ENCODE measurements at regions not wholly inside any gene's neighbourhood (a gene's known extent, or its start where the extent isn't known, plus 50 kb on each side); places are given as distances from the start of the nearest gene placed in this dataset.

DNA sequence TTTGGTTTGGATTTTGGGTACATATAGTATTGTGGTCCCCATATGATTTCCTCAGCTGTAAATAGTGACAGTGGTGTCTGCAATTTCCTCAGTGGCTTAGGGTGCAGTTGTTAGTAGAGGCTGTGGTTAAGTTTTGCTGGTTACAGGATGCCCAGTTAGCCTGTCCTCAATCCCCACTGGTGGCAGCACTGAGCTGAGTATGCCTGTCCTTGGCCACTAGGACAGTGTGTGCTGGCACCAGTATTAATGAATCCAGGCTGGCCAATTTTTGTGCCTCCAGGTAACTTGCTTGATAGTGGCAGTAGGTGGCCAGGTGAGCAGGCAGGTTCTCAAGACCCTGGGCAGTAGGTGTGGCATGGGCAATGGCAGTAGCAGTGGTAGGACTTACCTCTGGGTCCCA lies 973.1 kb downstream of the TMEM182 start:
- Histone ChIP-seq H3K27me3 (ENCODE audit: insufficient read depth, low read depth, severe bottlenecking) (peaks cover 2% of the 10 kb centered on the region), H3K9me3 (ENCODE audit: severe bottlenecking) (no peaks in the 10 kb centered on the region), H3K4me3 (ENCODE audit: low read depth, low read length) (no peak overlapping the region), H3K36me3 (no peaks in the 10 kb centered on the region), H3K27ac (no peak overlapping the region)
- no peak for DNase-seq
- TF ChIP-seq, protein P1, sequence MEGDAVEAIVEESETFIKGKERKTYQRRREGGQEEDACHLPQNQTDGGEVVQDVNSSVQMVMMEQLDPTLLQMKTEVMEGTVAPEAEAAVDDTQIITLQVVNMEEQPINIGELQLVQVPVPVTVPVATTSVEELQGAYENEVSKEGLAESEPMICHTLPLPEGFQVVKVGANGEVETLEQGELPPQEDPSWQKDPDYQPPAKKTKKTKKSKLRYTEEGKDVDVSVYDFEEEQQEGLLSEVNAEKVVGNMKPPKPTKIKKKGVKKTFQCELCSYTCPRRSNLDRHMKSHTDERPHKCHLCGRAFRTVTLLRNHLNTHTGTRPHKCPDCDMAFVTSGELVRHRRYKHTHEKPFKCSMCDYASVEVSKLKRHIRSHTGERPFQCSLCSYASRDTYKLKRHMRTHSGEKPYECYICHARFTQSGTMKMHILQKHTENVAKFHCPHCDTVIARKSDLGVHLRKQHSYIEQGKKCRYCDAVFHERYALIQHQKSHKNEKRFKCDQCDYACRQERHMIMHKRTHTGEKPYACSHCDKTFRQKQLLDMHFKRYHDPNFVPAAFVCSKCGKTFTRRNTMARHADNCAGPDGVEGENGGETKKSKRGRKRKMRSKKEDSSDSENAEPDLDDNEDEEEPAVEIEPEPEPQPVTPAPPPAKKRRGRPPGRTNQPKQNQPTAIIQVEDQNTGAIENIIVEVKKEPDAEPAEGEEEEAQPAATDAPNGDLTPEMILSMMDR (IDR thresholded peaks at IDR 0.05; ENCODE audit: low read depth, low read length): no peak

DNA sequence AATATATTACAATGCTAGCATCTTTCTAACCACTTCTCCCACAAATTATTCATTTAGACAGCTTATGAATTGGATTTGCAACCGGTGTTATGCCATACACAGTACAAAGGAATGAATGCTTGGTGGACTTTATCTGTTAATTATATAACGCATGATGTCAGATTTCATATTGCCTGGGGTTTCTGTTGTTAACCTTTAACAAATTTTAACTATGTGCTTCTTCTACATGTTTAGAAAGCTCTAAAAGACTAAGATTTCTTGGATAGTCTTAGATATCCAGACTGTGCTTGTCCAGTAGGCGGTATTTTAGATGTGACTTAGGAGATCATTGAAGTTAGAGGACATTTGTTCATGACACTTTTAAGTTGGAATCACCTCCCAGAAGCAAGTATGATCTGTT lies 976.3 kb downstream of the TMEM182 start:
- TF ChIP-seq, protein P1 (IDR thresholded peaks at IDR 0.05; ENCODE audit: low read depth, low read length): no peak
- no peak overlapping the region for H3K27ac ChIP-seq
- H3K4me3 ChIP-seq (ENCODE audit: low read depth, low read length): no peak overlapping the region
- H3K36me3 ChIP-seq: no peaks in the 10 kb centered on the region
- no peak for DNase-seq
- peaks cover 10% of the 10 kb centered on the region for H3K27me3 ChIP-seq (ENCODE audit: insufficient read depth, low read depth, severe bottlenecking)
- no peaks in the 10 kb centered on the region for H3K9me3 ChIP-seq (ENCODE audit: severe bottlenecking)

DNA sequence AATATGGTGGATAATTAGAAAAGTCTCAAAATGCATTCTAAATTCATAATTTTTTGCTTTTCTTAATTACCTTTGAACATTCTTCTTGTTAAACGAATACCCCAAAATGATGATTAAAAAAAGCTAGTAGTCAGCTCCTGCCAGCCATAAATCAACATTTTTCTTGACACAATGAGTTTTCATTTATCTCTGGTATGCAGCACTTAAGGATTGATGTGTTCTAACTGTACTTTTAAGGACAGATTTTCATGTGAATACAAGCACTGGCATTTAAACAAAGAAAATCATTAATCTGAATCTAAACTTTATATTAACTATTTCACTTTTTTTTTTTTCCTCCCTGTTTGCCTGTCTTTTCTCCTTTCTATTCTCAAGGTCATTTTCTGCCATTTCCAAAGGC lies 976.8 kb downstream of the TMEM182 start:
- Histone ChIP-seq H3K4me3 (ENCODE audit: low read depth, low read length) (no peak overlapping the region), H3K27me3 (ENCODE audit: insufficient read depth, low read depth, severe bottlenecking) (peaks cover 15% of the 10 kb centered on the region), H3K9me3 (ENCODE audit: severe bottlenecking) (no peaks in the 10 kb centered on the region), H3K36me3 (no peaks in the 10 kb centered on the region), H3K27ac (no peak overlapping the region)
- TF ChIP-seq, protein P1 (IDR thresholded peaks at IDR 0.05; ENCODE audit: low read depth, low read length): no peak
- no peak for DNase-seq

DNA sequence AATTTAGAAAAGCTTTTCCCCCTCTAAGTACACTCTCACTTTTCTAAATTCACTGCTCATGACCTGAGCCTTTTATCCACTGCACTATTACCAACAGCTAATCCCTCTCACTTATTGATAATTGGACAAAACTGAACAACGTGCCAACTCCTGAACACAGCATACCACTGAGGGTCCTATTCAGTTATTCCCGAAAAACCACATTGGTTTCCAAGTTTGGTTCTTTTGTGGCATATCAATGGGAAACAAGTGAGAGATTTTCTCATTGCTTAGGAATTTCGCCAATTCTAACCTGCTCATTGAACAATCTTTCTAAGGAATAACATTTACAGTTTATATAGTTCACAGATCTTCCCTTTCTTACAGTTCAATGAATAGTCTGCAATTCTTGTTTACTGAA lies 977.4 kb downstream of the TMEM182 start:
- Histone ChIP-seq H3K27me3 (ENCODE audit: insufficient read depth, low read depth, severe bottlenecking) (peaks cover 19% of the 10 kb centered on the region), H3K4me3 (ENCODE audit: low read depth, low read length) (no peak overlapping the region), H3K9me3 (ENCODE audit: severe bottlenecking) (no peaks in the 10 kb centered on the region), H3K36me3 (no peaks in the 10 kb centered on the region), H3K27ac (no peak overlapping the region)
- TF ChIP-seq, protein P1 (IDR thresholded peaks at IDR 0.05; ENCODE audit: low read depth, low read length): no peak
- DNase-seq: no peak

DNA sequence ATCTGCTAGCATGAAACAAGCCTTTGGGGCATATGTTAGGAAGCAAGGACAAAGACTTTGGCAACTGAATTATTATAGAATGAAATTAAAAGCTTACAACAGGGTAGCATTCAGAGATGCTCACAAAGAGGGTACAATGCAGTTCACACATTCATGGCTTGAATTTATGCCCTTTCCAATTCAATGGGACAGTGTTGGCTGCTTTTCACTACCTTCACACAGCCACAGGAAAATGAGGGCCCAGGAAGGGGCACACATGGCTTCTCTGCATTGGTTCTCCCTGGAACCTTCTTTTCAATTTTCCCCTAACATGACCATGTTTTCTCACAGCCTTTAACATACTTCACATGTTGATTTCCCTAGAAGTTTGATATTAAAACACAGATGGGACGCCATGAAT lies 978.1 kb downstream of the TMEM182 start:
- H3K9me3 ChIP-seq (ENCODE audit: severe bottlenecking): no peaks in the 10 kb centered on the region
- H3K36me3 ChIP-seq: no peaks in the 10 kb centered on the region
- TF ChIP-seq, protein P1 (IDR thresholded peaks at IDR 0.05; ENCODE audit: low read depth, low read length): no peak
- no peak overlapping the region for H3K4me3 ChIP-seq (ENCODE audit: low read depth, low read length)
- no peak overlapping the region for H3K27ac ChIP-seq
- DNase-seq: no peak
- peaks cover 25% of the 10 kb centered on the region for H3K27me3 ChIP-seq (ENCODE audit: insufficient read depth, low read depth, severe bottlenecking)

DNA sequence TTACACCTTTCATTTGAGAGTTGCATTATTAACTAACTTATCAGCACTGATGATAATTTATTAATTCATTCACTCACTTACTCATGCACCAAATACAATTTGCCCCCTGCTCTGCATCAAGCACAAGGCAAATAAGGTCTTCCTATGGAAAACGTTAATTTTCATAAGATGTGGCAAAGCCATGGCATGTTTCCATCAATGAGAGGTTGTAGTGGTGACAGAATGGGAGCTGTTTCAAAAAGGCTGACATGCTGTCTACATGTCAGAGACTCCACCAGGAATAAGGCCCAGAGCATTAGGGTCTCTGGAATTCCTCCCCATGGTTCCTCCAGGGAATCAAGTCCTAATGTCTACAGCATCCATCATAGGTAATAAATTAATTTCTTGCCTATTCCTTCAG lies 978.8 kb downstream of the TMEM182 start:
- Histone ChIP-seq H3K4me3 (ENCODE audit: low read depth, low read length) (no peak overlapping the region), H3K27me3 (ENCODE audit: insufficient read depth, low read depth, severe bottlenecking) (peaks cover 25% of the 10 kb centered on the region), H3K27ac (no peak overlapping the region), H3K9me3 (ENCODE audit: severe bottlenecking) (no peaks in the 10 kb centered on the region), H3K36me3 (no peaks in the 10 kb centered on the region)
- TF ChIP-seq, protein P1 (IDR thresholded peaks at IDR 0.05; ENCODE audit: low read depth, low read length): no peak
- no peak for DNase-seq
